Central memory CD8-positive, alpha-beta T cell (primary cell): ENCODE measurements at regions not wholly inside any gene's neighbourhood (a gene's known extent, or its start where the extent isn't known, plus 50 kb on each side); places are given as distances from the start of the nearest gene placed in this dataset.

Source experiments
- ATAC-seq: fragments of 150-1000 bp; cut with Tn5 transposase; replicated peaks from 2 replicates; pipeline ENCODE4 v1.10.0; 2022; ENCODE audit warnings: mild to moderate bottlenecking, moderate FRiP score, moderate number of reproducible peaks; ENCODE audit not compliant: poor library complexity, severe bottlenecking; ENCODE audit errors: extremely low read depth
- DNase-seq, 2 donors: peaks; one replicate each; pipeline ENCODE4 v3.0.0; 2021; ENCODE audit warnings: low spot score in 2 of 2
- H3K27ac Mint-ChIP-seq: one replicate; pipeline ENCODE4 v1.8.0; 2022; ENCODE audit warnings: low read depth, mild to moderate bottlenecking, moderate library complexity, mixed read lengths
- H3K27me3 Mint-ChIP-seq: one replicate; pipeline ENCODE4 v1.8.0; 2022; ENCODE audit warnings: mixed read lengths
- H3K36me3 Mint-ChIP-seq: one replicate; pipeline ENCODE4 v1.8.0; 2022; ENCODE audit warnings: mild to moderate bottlenecking, moderate library complexity, mixed read lengths; ENCODE audit not compliant: insufficient read depth
- H3K4me1 Mint-ChIP-seq: one replicate; pipeline ENCODE4 v1.8.0; 2022; ENCODE audit warnings: mixed read lengths
- H3K4me3 Mint-ChIP-seq: one replicate; pipeline ENCODE4 v1.8.0; 2022; ENCODE audit warnings: mild to moderate bottlenecking, moderate library complexity, mixed read lengths
- H3K9me3 Mint-ChIP-seq: one replicate; pipeline ENCODE4 v1.8.0; 2022; ENCODE audit warnings: mixed read lengths

- H3K4me1 Mint-ChIP-seq: no peaks in the 10 kb centered on the region
- no peaks in the 10 kb centered on the region for H3K9me3 Mint-ChIP-seq
- ATAC-seq (no peak), DNase-seq (no peak)
- no peak overlapping the region for H3K4me3 Mint-ChIP-seq
- no peak overlapping the region for H3K27ac Mint-ChIP-seq
- H3K27me3 Mint-ChIP-seq: peaks cover 85% of the 10 kb centered on the region
- peaks cover 1% of the 10 kb centered on the region for H3K36me3 Mint-ChIP-seq
These were observed 88.1 kb downstream of the RTP4 start for GRCh38 chr3:187456250-187456649.

GRCh38 chr3:187454085-187454815 lies 86.1 kb downstream of the RTP4 start:
- no peaks in the 10 kb centered on the region for H3K9me3 Mint-ChIP-seq
- no peak overlapping the region for H3K27ac Mint-ChIP-seq
- H3K36me3 Mint-ChIP-seq: peaks cover 1% of the 10 kb centered on the region

GRCh38 chr3:187450431-187451190 lies 82.4 kb downstream of the RTP4 start:
- no peak overlapping the region for H3K4me3 Mint-ChIP-seq
- H3K27me3 Mint-ChIP-seq: peaks cover 44% of the 10 kb centered on the region
- H3K36me3 Mint-ChIP-seq: peaks cover 1% of the 10 kb centered on the region

More at GRCh38 chr3:187454085-187454815, 86.1 kb downstream of the RTP4 start:
- DNase-seq (no peak), ATAC-seq (no peak)
- Mint-ChIP-seq H3K4me3 (no peak overlapping the region), H3K4me1 (no peaks in the 10 kb centered on the region), H3K27me3 (peaks cover 69% of the 10 kb centered on the region)

GRCh38 chr3:187448674-187449073 lies 80.5 kb downstream of the RTP4 start:
- no peaks in the 10 kb centered on the region for H3K4me1 Mint-ChIP-seq
- H3K9me3 Mint-ChIP-seq: no peaks in the 10 kb centered on the region
- peaks cover 25% of the 10 kb centered on the region for H3K27me3 Mint-ChIP-seq
- ATAC-seq (no peak), DNase-seq (no peak)
- no peak overlapping the region for H3K27ac Mint-ChIP-seq
- no peaks in the 10 kb centered on the region for H3K36me3 Mint-ChIP-seq
- no peak overlapping the region for H3K4me3 Mint-ChIP-seq

More at GRCh38 chr3:187450431-187451190, 82.4 kb downstream of the RTP4 start:
- Mint-ChIP-seq H3K27ac (no peak overlapping the region), H3K9me3 (no peaks in the 10 kb centered on the region), H3K4me1 (no peaks in the 10 kb centered on the region)
- no peak for ATAC-seq
- DNase-seq: no peak

GRCh38 chr3:187447737-187448136 lies 79.6 kb downstream of the RTP4 start:
- no peak for DNase-seq
- no peak for ATAC-seq
- H3K9me3 Mint-ChIP-seq: no peaks in the 10 kb centered on the region
- H3K27ac Mint-ChIP-seq: no peak overlapping the region
- H3K36me3 Mint-ChIP-seq: no peaks in the 10 kb centered on the region
- H3K27me3 Mint-ChIP-seq: peaks cover 15% of the 10 kb centered on the region
- no peak overlapping the region for H3K4me3 Mint-ChIP-seq
- H3K4me1 Mint-ChIP-seq: no peaks in the 10 kb centered on the region

GRCh38 chr3:187445356-187445755 lies 77.2 kb downstream of the RTP4 start:
- no peaks in the 10 kb centered on the region for H3K9me3 Mint-ChIP-seq
- ATAC-seq (no peak), DNase-seq (no peak)
- H3K4me1 Mint-ChIP-seq: no peaks in the 10 kb centered on the region
- no peak overlapping the region for H3K4me3 Mint-ChIP-seq
- H3K27ac Mint-ChIP-seq: no peak overlapping the region
- H3K27me3 Mint-ChIP-seq: no peaks in the 10 kb centered on the region
- H3K36me3 Mint-ChIP-seq: no peaks in the 10 kb centered on the region

- H3K36me3 Mint-ChIP-seq: no peaks in the 10 kb centered on the region
- DNase-seq (no peak), ATAC-seq (no peak)
- no peak overlapping the region for H3K4me3 Mint-ChIP-seq
- H3K27me3 Mint-ChIP-seq: peaks cover 25% of the 10 kb centered on the region
- H3K4me1 Mint-ChIP-seq: no peaks in the 10 kb centered on the region
- H3K9me3 Mint-ChIP-seq: no peaks in the 10 kb centered on the region
- H3K27ac Mint-ChIP-seq: no peak overlapping the region
These were observed 66.3 kb downstream of the RTP4 start for GRCh38 chr3:187434524-187434923.

GRCh38 chr3:187430576-187430975 lies 62.4 kb downstream of the RTP4 start:
- Mint-ChIP-seq H3K4me3 (no peak overlapping the region), H3K36me3 (no peaks in the 10 kb centered on the region), H3K9me3 (no peaks in the 10 kb centered on the region), H3K4me1 (no peaks in the 10 kb centered on the region), H3K27ac (no peak overlapping the region), H3K27me3 (peaks cover 35% of the 10 kb centered on the region)
- ATAC-seq (no peak), DNase-seq (no peak)
